ENCODE measurements at regions not wholly inside any gene's neighbourhood (a gene's known extent, or its start where the extent isn't known, plus 50 kb on each side); places are given as distances from the start of the nearest gene placed in this dataset.

DNA sequence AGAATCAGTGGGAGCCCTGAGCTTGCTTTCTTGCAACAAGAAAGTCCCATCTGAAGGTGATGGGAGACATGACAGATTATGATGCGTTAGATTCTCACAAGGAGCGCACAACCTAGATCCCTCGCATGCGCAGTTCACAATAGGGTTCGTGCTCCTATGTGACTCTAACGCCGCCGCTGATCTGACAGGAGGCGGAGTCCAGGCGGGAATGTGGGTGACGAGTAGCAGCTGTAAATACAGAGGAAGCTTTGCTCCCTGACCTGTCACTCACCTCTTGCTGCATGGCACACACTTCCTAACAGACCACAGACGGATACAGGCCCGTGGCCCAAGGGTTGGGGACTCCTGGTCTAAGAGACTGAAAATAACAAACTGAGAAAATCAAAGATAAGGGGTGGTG lies 1163.4 kb upstream of the AUTS2 start:
- no peak for DNase-seq (ENCODE audit: low spot score)

DNA sequence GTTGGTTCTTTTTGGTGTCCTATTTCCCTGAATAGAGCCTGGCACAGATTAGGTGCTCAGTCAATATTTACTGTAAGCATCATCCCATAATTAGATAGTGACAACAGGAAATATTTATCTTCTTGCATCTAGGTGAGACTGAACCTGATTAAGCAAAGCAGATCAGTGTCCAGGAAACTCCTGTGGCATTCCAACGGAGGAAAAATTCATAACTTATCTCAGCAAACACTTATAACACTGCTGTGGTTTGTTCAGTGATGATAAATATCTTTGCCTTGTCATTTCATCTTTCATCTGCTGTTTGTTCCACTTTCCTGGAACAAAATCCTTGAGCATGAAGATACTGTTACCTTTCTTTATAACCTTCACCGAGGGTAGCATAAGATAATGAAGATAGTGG lies 1160.3 kb upstream of the AUTS2 start:
- DNase-seq (ENCODE audit: low spot score) = no peak

DNA sequence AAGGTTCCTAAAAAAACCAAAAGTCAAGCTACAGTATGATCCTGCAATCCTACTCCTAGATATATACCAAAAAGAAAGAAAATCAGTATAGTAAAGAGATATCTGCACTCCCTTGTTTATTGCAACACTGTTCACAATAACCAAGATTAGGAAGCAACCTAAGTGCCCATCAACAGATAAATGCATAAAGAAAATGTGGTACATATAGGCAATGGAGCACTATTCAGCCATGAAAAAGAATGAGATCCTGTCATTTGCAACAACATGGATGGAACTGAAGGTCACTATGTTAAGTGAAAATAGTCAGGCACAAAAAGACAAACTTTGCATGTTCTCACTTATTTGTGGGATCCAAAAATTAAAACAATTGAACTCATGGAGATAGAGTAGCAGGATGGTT lies 1159.5 kb upstream of the AUTS2 start:
- DNase-seq (ENCODE audit: low spot score) = no peak

DNA sequence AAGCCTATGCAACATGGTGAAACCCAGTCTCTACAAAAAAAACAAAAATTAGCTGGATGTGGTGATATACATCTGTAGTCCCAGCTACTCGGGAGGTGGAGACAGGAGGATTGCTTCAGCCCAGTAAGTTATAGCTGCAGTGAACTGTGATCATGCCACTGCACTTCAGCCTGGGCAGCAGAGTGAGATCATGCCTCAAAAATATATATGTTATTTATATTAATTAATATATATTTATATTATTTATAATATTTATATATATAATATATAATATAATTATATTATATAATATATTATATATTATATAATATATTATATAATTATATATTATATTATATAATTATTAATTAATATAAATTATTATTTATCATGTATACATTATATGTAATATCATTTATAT lies 1158.4 kb upstream of the AUTS2 start:
- no peak for DNase-seq (ENCODE audit: low spot score)

DNA sequence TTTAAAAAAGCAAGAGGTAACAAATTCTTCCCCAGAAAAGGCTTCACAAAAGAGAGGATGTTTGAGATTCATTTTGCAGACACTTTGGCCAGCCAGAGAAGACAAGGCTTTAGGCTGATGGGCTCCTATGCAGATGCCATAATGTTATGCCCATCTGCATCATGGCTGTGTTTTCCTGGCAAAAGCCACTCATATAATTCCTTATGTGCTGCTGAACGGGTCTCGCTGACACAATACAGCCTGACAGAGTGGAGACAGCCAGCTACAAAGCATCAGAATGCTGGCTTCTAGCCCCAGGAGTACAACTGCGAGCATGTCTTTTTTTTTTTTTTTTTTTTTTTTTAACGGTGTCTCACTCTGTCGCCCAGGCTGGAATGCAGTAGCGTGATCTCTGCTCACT lies 1157.4 kb upstream of the AUTS2 start:
- DNase-seq (ENCODE audit: low spot score) = no peak

DNA sequence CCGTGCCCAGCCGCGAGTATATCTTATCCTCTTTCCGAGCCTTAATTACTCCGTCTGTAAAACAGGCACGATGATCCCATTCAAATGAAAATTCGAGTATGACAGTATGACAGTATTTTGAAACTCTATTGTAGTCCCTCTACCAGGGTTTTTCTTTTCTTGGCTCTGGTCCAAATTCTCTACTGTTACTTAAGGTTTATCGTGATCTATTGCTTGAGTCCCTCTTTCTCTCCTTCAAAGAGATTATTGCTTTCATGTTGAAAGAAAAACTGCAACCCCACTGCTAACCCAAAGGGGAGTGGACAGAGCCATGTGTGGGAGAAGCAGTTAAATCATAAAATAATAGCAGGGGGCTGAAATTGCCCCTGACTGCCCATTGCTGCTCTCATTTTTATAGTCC lies 1156.6 kb upstream of the AUTS2 start:
- DNase-seq (ENCODE audit: low spot score) = no peak

DNA sequence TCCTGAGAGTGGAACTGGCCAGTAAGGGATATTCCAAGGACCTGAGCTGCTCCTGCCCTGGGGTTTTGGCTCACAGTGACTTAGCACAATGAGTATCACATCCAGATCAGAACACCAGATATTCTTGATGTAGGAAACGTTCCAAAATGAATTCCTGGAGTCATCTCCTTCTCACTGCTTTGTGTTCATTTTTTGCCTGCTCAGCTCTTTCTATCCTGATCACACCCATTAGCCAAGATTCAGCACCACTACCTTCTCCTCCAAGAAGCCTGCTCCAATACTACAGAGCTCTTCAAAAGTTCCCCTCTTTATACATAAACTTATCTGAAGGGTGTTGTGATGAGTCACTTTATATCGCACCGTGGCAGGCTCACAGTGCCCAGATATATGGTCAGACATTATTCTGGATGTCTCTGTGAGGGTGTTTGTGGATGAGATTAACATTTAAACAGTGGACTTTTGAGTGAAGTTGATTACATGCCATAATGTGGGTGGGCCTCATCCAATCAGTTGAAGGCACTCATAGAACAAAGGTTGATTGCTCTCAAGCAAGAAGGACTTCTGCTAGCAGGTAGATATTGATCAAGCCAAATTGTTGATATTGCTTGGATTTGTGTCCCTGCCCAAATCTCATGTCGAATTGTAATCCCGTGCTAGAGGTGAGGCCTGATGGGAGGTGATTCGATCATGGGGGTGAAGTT lies 1155.2 kb upstream of the AUTS2 start:
- no peak for DNase-seq (ENCODE audit: low spot score)

DNA sequence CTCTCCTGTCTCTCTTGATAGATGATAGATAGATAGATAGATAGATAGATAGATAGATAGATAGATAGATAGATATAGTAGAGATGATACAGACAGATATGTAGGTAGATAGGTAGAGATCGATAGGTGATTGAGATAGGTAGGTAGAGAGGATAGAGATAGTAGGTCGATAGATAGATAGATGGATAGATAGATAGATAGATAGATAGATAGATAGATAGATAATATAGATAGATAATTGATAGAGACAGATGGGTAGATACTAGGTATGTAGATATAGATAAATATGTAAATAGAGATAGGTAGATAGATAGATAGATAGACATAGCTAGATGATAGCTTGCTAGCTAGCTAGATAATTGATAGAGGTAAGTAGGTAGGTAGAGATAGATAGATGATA lies 1154.2 kb upstream of the AUTS2 start:
- no peak for DNase-seq (ENCODE audit: low spot score)

DNA sequence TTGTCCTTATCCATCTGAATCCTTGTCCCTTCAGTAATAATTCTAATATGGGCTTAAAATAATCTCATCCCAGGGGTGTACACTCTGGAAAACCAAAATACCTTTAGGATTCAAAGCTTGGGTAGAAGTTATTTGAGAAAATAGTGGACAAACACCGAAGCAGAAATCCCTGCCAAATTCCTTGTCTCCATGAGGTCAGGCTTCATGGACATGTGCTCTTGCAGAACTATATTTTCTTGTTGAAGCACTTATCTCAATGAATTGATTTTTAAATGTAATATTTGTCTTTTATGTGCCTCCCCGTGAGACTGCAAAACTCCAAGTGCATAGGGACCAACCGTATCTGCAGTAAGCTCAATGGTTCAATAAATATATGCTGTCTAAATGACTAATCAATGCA lies 1153.3 kb upstream of the AUTS2 start:
- no peak for DNase-seq (ENCODE audit: low spot score)

DNA sequence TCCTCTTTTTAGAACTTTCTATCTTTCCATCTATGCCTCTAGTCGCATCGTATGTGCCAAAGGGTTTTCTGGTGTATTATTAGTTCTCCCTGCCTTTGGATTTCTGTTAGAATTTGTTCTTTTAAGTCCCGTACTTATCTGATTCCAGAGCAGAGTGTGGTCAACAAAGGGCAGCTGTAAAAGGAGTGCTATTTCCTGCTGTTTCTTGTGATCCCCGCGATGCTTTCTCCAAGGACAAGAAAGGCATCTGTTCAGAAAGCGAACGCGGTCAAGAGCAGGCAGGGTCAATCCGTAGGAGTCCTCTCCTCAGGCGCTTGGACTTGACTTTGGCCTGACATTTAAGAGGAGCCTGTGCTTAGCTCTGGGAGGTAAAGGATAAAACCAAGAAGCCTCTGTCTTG lies 1152.1 kb upstream of the AUTS2 start:
- no peak for DNase-seq (ENCODE audit: low spot score)

DNA sequence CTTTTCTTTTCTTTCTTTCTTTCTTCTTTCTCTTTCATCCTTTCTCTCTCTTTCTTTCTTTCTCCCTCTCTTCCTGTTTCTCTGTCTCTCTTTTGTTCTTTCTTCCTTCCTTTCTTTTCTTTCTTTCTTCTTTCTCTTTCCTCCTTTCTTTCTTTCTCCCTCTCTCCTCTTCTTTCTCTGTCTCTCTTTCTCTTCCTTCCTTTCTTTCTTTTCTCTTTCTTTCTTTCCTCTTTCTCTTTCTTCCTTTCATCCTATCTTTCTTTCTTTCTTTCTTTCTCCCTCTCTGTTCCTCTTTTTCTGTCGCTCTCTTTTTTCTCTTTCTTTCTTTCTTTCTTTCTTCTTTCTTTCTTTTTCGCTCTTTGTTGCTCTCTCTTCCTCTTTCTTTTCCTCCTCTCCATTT lies 1149.2 kb upstream of the AUTS2 start:
- DNase-seq (ENCODE audit: low spot score) = no peak

DNA sequence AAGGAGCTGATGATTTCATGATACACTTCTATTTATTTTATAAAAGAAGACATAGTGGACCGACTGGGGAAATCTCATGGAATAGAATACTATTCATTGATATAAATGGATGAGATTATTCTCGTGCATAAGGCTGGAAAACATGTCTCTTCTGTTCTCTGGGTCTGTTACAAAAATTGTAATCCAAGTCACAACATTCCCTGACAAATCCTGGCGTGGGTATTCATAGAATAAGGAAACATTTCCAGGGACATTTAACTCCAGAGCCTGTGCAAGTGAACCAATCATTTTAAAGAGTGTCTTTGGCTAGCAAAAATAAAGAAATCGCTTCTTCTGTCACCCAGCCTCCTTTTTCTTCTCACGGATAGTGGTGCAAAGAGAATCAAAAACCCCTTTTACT lies 1148.5 kb upstream of the AUTS2 start:
- DNase-seq (ENCODE audit: low spot score) = no peak

DNA sequence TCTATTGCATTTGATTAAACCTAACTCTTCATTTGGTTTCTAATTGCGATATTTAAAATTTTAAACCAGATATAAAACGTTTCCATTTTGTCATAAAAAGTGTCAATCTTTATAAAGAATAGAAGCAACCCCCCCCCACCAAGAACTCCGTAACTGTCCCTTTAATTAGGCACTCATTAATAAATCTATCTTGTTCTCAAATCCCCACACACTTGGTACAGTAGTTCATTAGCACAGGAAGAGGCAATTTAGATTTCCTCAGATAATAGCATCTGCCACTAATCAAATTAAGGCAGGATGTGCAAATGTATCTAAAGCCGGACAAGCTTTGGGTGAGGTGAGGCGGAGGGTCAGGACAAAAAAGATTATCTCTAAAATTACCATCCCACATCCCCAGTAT lies 1143.3 kb upstream of the AUTS2 start:
- no peak for DNase-seq (ENCODE audit: low spot score)

DNA sequence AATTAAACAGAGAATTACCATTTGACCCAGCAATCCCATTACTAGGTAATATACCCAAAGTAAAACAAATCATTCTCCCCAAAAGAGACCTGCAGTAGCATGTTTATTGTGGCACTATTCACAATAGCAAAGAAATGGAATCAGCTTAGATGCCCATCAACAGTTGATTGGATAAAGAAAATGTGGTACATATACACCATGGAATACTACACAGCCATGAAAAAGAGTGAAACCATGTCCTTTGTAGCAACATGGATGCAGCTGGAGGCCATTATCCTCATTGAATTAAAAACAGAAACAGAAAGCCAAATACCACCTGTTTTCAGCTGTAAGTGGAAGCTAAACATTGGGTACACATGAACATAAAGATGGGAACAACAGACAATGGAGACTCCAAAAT lies 1141.8 kb upstream of the AUTS2 start:
- DNase-seq (ENCODE audit: low spot score) = no peak

DNA sequence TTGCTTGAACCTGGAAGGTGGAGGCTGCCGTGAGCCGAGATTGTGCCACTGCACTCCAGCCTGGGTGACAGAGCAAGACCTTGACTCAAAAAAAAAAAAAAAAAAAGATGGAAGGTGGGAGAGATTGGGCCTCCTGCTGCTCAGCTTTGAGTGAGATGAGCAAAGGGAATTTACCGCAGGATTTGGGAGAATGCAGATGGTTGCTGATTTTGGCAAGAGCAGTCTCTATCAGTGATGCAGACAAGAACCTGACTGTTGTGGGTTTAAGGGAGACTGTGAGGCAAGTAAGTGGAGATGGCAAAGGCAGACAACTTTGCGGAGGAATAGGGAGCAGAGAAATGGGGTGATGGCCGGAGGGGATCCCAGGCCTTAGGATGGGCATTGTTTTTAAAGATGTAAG lies 1140.8 kb upstream of the AUTS2 start:
- no peak for DNase-seq (ENCODE audit: low spot score)

DNA sequence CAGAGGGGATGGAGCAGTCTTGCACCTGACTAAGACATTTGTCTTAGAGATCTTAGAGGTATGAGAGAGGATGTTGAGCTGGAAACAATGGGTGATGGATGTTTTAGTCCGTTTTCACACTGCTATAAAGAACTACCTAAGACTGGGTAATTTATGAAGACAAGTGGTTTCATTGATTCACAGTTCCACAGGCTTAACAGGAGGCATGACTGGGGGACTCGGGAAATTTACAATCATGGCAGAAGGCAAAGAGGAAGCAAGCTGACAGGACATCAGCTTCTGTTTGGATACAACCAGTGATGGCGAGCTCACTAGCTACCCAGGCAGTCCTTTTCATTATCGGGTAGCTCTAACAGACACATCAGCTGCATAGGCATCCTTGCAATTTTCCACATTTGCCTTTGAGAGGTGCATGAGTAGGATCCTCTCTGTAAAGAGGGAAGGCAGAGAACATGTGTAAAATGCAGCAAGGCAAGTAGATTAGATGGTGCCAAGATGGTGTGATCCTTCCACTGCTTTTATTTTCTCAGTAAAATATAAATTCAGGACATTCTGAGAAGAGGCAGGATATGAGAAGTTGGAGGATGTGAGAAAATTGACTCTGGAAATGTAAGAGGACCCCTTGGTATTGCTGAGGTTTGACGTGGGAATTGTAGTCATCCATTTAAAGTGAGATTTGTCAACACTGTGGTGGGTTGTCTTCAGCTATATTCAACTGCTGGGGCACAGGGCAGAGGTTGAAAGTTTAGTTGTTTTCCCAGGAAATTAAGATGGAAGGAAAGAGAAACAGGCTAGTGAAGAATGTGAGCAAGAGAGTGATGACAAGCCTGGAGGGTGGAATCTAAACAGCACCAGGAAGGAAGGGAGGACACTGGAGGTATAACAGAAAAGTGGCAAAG lies 1140.0 kb upstream of the AUTS2 start:
- no peak for DNase-seq (ENCODE audit: low spot score)

DNA sequence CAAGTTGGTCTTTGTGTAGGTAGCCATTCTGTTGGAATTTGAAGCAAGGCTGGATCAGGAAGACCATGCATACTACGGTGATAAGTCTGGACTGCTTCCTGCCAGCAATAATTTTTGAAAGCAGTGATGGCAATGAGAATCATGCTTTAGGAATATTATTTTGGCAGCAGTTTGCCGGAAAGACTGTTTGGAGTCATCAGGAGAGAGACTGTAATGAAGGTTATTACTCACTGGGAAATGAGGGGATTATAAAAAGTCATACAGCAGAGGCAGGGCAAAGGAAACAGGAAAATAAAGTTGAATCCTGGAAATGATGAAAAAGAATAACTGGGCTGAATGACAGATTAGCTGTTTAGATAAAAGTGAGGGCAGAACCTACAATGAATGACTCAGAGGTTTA lies 1136.8 kb upstream of the AUTS2 start:
- no peak for DNase-seq (ENCODE audit: low spot score)

DNA sequence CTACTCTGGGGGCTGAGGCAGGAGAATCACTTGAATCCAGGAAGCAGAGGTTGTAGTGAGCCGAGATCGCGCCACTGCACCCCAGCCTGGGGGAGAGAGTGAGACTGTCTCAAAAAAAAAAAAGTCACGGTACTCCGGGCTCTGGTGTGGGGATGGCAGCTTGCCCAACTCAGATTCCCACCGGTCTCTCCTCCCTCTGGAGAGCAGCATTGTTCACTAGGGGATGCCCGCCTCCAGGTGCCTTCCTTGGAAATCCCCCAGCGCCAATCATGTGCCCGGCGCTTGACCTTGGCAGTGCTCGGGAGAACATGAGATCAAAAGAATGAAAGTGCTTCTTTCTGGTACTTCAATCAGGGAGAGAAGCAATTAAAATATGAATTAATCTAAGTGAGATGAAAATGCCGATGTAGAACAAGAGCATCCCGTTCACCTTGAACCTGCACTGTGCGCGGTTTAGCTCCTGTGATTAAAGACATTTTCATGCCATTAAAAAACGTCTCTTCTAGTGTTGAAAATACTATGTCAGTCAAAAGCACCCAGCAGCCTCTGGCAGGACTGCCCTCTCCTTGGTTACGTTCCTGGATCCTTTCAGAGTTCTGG lies 1127.3 kb upstream of the AUTS2 start:
- DNase-seq (ENCODE audit: low spot score) = no peak

DNA sequence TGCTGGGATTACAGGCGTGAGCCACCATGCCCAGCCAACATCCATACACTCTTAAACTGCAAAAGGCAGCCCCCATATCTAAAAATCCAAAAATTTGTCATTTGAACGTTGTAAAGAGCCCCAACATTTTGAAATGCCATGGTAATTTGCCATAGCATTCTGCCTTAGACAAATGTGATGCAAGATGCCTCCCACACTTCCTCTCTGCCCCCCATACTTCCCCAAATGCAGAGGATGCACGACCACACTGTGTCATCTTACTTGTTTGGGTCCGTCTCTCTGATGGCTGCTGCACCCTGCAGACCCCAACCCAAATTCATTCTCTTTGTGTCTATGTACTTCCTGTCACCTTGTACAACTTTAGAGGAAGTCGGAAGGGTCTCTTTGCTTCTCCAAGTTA lies 1125.6 kb upstream of the AUTS2 start:
- DNase-seq (ENCODE audit: low spot score) = no peak

DNA sequence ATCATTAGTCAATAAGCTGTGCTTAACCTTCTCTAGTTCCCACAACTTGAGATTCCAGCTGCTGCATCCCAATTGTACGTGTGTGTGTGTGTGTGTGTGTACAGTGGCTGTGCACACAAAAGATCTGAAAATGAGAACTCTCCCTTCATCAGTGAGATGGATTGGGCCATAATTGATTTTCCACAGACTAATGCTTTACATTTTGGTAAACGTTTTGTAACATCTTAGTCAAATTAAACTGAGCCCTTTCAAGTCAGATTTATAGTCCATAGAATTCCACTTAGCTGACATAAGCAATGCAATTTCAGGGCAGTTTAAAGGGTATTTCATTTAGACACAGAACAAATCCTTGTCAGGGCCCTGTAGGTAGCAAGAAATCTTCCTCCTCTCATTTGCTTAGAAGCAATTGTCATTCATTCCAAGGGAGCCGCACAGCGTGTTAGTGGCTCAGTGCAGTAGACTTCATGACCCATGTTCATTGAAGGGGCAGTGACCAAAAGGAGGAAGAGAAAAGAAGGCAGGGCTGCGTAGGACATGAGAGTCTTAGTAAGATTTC lies 1123.5 kb upstream of the AUTS2 start:
- no peak for DNase-seq (ENCODE audit: low spot score)

DNA sequence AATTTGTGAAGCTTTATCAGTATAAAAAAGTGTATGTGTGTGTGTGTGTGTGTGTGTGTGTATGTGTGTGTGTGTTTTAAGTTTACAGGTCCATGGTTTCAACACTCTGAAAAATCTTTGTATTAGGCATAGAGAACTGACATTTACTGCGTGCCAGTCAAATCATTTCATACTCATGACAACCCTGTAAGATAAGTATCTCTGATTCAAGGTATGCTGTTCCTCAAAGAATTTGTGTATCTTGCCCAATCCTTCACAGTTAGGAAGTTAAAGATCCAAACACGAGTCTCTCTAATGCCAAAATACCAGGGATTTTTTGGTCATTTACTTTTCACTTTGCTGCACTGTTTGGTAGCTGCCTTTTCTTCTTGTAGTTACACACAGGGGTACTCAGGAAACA lies 1121.3 kb upstream of the AUTS2 start:
- DNase-seq (ENCODE audit: low spot score) = no peak

DNA sequence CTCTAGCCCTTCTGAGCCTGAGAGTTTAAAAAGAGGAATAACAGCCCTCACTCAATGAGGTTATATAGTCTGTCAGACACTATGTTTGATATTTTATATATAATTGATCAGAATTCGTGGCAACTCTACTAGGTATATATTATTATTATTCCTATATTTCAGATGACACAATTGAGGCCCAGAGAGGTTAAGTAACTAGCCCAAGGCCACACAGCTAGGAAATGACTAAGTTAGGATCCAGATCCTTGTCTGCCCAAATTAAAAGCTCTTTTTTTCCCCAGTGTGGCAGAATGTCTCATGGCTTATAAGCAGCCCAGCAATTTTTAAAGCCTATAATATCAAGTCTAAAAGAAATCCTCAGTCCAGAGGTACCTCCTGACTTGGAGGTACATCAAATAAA lies 1119.9 kb upstream of the AUTS2 start:
- no peak for DNase-seq (ENCODE audit: low spot score)

DNA sequence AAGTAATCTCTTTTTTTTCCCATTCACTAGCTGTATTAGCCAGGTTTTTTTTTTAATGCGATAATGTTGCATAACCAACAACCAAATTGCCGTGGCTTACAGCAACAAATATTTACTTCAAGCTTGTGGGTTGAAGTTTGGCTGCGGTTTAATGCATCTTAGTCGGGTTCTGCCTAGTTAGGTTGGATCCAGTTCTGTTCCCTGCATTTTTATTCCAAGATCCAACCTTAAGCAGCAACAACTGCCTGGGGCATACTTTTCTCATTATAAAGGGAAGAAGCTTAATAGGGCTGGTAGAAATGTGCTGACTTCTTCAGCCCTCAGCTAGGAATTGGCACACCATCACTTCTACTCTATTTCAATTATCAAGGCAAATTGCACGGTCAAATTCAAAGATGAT lies 1115.5 kb upstream of the AUTS2 start:
- DNase-seq (ENCODE audit: low spot score) = no peak
